NCI-H460 (cell line): ENCODE measurements at regions not wholly inside any gene's neighbourhood (a gene's known extent, or its start where the extent isn't known, plus 50 kb on each side); places are given as distances from the start of the nearest gene placed in this dataset.

Experiments used
- DNase-seq: peaks from one replicate; pipeline ENCODE4 v3.0.0-alpha.2; 2016; ENCODE audit warnings: low read depth; ENCODE audit errors: extremely low read depth

GRCh38 chr14:58809520-58809919 is 171.8 kb downstream of the DACT1 start:
- no peak for DNase-seq

- DNase-seq: no peak
Measured at GRCh38 chr14:58812050-58812910, 174.5 kb downstream of the DACT1 start.

- no peak for DNase-seq
Measured at GRCh38 chr14:58813745-58814144, 176.0 kb downstream of the DACT1 start.

- DNase-seq: no peak
Measured at GRCh38 chr14:58814466-58814865, 176.7 kb downstream of the DACT1 start.

- no peak for DNase-seq
Measured at GRCh38 chr14:58815161-58815701, 177.5 kb downstream of the DACT1 start.

- no peak for DNase-seq
Measured at GRCh38 chr14:58815794-58816193, 178.0 kb downstream of the DACT1 start.

- no peak for DNase-seq
Measured at GRCh38 chr14:58816416-58817115, 178.8 kb downstream of the DACT1 start.

GRCh38 chr14:58817846-58818245 is 180.1 kb downstream of the DACT1 start:
- no peak for DNase-seq

GRCh38 chr14:58820032-58820431 is 182.3 kb downstream of the DACT1 start:
- DNase-seq: no peak

- DNase-seq: no peak
Measured at GRCh38 chr14:58821421-58821820, 183.7 kb downstream of the DACT1 start.

- DNase-seq: no peak
Measured at GRCh38 chr14:58822856-58823255, 185.1 kb downstream of the DACT1 start.

- no peak for DNase-seq
Measured at GRCh38 chr14:58823312-58823711, 185.6 kb downstream of the DACT1 start.

- DNase-seq: no peak
Measured at GRCh38 chr14:58824106-58824505, 186.3 kb downstream of the DACT1 start.

- no peak for DNase-seq
Measured at GRCh38 chr14:58824796-58825195, 187.0 kb downstream of the DACT1 start.

- no peak for DNase-seq
Measured at GRCh38 chr14:58825606-58826005, 187.8 kb downstream of the DACT1 start.

GRCh38 chr14:58826845-58827686 is 189.3 kb downstream of the DACT1 start:
- DNase-seq: no peak

- no peak for DNase-seq
Measured at GRCh38 chr14:58828298-58828697, 190.5 kb downstream of the DACT1 start.

GRCh38 chr14:58829594-58829993 is 191.8 kb downstream of the DACT1 start:
- DNase-seq: no peak

GRCh38 chr14:58830121-58830520 is 192.4 kb downstream of the DACT1 start:
- no peak for DNase-seq

GRCh38 chr14:58832095-58832521 is 194.3 kb downstream of the DACT1 start:
- no peak for DNase-seq
